Caki2 (cell line): ENCODE measurements at regions not wholly inside any gene's neighbourhood (a gene's known extent, or its start where the extent isn't known, plus 50 kb on each side); places are given as distances from the start of the nearest gene placed in this dataset.

Experiments used
- DNase-seq: peaks from one replicate; pipeline ENCODE4 v3.0.0-alpha.2; 2015; ENCODE audit warnings: low read depth
- in situ Hi-C: cut with HindIII; loops from 2 replicates; pipeline ENCODE4 v1.10.0; 2016; ENCODE audit warnings: low sequenced_read_pairs, low pct_unique_long_range_greater_than_20kb, mixed read lengths

- in situ Hi-C loops: no loop called here
- no peak for DNase-seq
Measured at GRCh38 chr15:70214941-70215635, 117.4 kb upstream of the TLE3 start.

GRCh38 chr15:70214276-70214675 is 116.6 kb upstream of the TLE3 start:
- in situ Hi-C loops: no loop called here
- DNase-seq: no peak

GRCh38 chr15:70213794-70214193 is 116.1 kb upstream of the TLE3 start:
- in situ Hi-C loops: no loop called here
- no peak for DNase-seq

GRCh38 chr15:70212963-70213315 is 115.2 kb upstream of the TLE3 start:
- in situ Hi-C loops: no loop called here
- no peak for DNase-seq

GRCh38 chr15:70212286-70212962 is 114.7 kb upstream of the TLE3 start:
- in situ Hi-C loops: no loop called here
- no peak for DNase-seq

- in situ Hi-C loops: no loop called here
Measured at GRCh38 chr15:70210528-70210927, 112.8 kb upstream of the TLE3 start.

GRCh38 chr15:70210076-70210475 is 112.4 kb upstream of the TLE3 start:
- in situ Hi-C loops: no loop called here

More at GRCh38 chr15:70210528-70210927, 112.8 kb upstream of the TLE3 start:
- no peak for DNase-seq

GRCh38 chr15:70209499-70209898 is 111.8 kb upstream of the TLE3 start:
- in situ Hi-C loops: no loop called here
- DNase-seq: no peak

More at GRCh38 chr15:70210076-70210475, 112.4 kb upstream of the TLE3 start:
- DNase-seq: no peak

GRCh38 chr15:70208332-70208731 is 110.6 kb upstream of the TLE3 start:
- DNase-seq: no peak
- in situ Hi-C loops: no loop called here

- in situ Hi-C loops: no loop called here
- no peak for DNase-seq
Measured at GRCh38 chr15:70206668-70207067, 109.0 kb upstream of the TLE3 start.

GRCh38 chr15:70204652-70205051 is 106.9 kb upstream of the TLE3 start:
- in situ Hi-C loops: no loop called here
- DNase-seq: no peak

GRCh38 chr15:70203981-70204560 is 106.4 kb upstream of the TLE3 start:
- in situ Hi-C loops: no loop called here

GRCh38 chr15:70202756-70203155 is 105.0 kb upstream of the TLE3 start:
- DNase-seq: no peak
- in situ Hi-C loops: no loop called here

More at GRCh38 chr15:70203981-70204560, 106.4 kb upstream of the TLE3 start:
- DNase-seq: no peak

- in situ Hi-C loops: no loop called here
- DNase-seq: no peak
Measured at GRCh38 chr15:70201425-70201775, 103.7 kb upstream of the TLE3 start.

- DNase-seq: no peak
- in situ Hi-C loops: no loop called here
Measured at GRCh38 chr15:70200511-70201424, 103.1 kb upstream of the TLE3 start.

GRCh38 chr15:70199540-70200410 is 102.1 kb upstream of the TLE3 start:
- in situ Hi-C loops: no loop called here
- DNase-seq: no peak

- in situ Hi-C loops: no loop called here
- no peak for DNase-seq
Measured at GRCh38 chr15:70199124-70199482, 101.4 kb upstream of the TLE3 start.
